ENCODE measurements at regions not wholly inside any gene's neighbourhood (a gene's known extent, or its start where the extent isn't known, plus 50 kb on each side); places are given as distances from the start of the nearest gene placed in this dataset.

DNA sequence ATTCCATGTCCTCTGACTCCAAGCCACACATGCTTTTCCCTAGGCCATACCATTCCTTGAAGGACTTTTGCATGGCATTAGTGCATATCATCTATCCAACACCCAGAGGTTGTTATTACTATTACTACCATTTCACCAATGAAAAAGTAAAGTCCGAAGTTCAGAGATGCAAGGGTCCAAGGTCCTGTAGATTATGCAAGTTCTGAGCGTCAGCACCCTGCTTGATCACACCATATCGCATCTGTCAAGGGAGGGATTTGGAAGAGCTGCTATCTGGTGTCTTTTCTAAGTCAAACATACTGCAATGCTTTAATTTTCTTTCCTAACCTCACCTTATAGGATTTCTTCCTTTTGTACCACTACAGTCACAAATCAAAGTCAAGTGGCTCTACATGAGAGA lies 214.7 kb upstream of the CADM1 start:
- TF ChIP-seq ZNF70 (CRISPR knock-in tag; IDR thresholded peaks at IDR 0.05), result no peak
- TF ChIP-seq ZNF8 (CRISPR knock-in tag; IDR thresholded peaks at IDR 0.05), result no peak
- no peak for TF ChIP-seq OSR1 (CRISPR knock-in tag; IDR thresholded peaks at IDR 0.05)
- TF ChIP-seq ZFP3 (CRISPR knock-in tag; IDR thresholded peaks at IDR 0.05), result no peak
- TF ChIP-seq ZFP30 (CRISPR knock-in tag; IDR thresholded peaks at IDR 0.05), result no peak
- TF ChIP-seq, protein P1, sequence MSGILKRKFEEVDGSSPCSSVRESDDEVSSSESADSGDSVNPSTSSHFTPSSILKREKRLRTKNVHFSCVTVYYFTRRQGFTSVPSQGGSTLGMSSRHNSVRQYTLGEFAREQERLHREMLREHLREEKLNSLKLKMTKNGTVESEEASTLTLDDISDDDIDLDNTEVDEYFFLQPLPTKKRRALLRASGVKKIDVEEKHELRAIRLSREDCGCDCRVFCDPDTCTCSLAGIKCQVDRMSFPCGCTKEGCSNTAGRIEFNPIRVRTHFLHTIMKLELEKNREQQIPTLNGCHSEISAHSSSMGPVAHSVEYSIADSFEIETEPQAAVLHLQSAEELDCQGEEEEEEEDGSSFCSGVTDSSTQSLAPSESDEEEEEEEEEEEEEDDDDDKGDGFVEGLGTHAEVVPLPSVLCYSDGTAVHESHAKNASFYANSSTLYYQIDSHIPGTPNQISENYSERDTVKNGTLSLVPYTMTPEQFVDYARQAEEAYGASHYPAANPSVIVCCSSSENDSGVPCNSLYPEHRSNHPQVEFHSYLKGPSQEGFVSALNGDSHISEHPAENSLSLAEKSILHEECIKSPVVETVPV (CRISPR knock-in tag; IDR thresholded peaks at IDR 0.05), result no peak
- TF ChIP-seq, protein P2, sequence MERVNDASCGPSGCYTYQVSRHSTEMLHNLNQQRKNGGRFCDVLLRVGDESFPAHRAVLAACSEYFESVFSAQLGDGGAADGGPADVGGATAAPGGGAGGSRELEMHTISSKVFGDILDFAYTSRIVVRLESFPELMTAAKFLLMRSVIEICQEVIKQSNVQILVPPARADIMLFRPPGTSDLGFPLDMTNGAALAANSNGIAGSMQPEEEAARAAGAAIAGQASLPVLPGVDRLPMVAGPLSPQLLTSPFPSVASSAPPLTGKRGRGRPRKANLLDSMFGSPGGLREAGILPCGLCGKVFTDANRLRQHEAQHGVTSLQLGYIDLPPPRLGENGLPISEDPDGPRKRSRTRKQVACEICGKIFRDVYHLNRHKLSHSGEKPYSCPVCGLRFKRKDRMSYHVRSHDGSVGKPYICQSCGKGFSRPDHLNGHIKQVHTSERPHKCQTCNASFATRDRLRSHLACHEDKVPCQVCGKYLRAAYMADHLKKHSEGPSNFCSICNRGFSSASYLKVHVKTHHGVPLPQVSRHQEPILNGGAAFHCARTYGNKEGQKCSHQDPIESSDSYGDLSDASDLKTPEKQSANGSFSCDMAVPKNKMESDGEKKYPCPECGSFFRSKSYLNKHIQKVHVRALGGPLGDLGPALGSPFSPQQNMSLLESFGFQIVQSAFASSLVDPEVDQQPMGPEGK (CRISPR knock-in tag; IDR thresholded peaks at IDR 0.05; ENCODE audit: borderline replicate concordance), result no peak
- TF ChIP-seq, protein P3, sequence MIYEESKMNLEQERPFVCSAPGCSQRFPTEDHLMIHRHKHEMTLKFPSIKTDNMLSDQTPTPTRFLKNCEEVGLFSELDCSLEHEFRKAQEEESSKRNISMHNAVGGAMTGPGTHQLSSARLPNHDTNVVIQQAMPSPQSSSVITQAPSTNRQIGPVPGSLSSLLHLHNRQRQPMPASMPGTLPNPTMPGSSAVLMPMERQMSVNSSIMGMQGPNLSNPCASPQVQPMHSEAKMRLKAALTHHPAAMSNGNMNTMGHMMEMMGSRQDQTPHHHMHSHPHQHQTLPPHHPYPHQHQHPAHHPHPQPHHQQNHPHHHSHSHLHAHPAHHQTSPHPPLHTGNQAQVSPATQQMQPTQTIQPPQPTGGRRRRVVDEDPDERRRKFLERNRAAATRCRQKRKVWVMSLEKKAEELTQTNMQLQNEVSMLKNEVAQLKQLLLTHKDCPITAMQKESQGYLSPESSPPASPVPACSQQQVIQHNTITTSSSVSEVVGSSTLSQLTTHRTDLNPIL (CRISPR knock-in tag; IDR thresholded peaks at IDR 0.05; ENCODE audit: low read depth), result no peak
